CD4-positive, alpha-beta T cell treated with Interleukin-10 for 1 hour (primary cell): ENCODE measurements at regions not wholly inside any gene's neighbourhood (a gene's known extent, or its start where the extent isn't known, plus 50 kb on each side); places are given as distances from the start of the nearest gene placed in this dataset.

Experiments
- DNase-seq: peaks from one replicate; pipeline ENCODE4 v3.0.0-alpha.2; 2020

GRCh38 chr10:78783753-78784152 is 285.0 kb upstream of the ZMIZ1 start:
- DNase-seq = no peak

GRCh38 chr10:78784546-78784945 is 284.2 kb upstream of the ZMIZ1 start:
- no peak for DNase-seq

DNA sequence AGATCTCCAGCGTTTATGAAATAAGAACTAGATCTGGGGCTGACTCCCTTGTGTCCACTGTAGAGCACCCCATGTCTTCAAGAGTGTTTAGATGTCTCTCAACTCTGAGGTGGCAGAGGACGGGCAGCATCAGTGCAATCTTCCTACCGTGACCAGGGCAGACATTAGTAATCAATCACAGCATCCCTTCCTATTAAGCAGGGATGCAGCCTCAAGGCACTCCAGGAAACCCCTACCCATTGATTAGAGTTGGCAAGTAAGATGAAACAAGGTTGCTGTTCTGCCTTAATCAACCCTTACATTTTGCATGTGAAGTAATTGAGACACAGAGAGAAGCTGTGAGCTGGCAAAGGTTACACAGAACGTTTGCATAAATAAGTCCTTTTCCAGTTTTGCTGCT is 283.7 kb upstream of the ZMIZ1 start:
- no peak for DNase-seq

DNA sequence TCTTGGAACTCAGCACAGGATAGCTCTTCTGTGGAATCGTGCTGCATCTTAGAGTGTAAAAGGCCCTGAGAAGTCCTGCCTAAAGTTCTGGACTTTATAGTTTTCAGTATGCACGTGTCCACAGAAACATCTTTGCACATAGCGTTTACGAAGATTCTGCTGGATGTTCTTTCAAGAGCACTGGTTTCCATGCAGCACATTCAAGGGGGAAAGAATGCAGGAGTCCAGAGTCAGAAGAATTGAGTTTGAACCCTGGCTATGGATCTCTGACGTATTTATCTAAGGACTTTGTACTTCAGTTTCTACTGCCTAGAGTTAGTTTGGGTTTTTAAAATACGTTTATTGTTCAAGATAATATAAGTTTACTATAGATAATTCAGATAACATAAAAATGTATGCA is 282.8 kb upstream of the ZMIZ1 start:
- no peak for DNase-seq

DNA sequence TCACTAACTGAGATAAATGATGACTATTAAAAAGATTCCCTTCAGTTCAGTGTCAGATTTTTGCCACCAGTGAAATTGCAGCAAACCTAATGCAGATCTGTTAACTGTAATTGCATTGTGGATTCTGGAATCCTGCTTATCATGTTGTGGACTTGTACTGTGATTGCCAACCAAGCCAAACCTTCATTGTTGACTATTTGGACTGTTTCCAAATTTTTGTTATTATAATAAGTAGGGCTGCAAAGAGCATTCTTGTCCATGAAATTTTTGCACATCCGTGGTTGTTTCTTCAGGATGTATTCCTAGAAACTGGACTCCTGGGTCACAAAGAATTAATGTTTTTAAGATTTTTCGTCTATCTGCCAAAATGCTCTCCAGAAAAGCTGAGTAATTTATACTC is 281.6 kb upstream of the ZMIZ1 start:
- DNase-seq = no peak

- no peak for DNase-seq
These were observed 273.9 kb upstream of the ZMIZ1 start for GRCh38 chr10:78794736-78795455.

DNA sequence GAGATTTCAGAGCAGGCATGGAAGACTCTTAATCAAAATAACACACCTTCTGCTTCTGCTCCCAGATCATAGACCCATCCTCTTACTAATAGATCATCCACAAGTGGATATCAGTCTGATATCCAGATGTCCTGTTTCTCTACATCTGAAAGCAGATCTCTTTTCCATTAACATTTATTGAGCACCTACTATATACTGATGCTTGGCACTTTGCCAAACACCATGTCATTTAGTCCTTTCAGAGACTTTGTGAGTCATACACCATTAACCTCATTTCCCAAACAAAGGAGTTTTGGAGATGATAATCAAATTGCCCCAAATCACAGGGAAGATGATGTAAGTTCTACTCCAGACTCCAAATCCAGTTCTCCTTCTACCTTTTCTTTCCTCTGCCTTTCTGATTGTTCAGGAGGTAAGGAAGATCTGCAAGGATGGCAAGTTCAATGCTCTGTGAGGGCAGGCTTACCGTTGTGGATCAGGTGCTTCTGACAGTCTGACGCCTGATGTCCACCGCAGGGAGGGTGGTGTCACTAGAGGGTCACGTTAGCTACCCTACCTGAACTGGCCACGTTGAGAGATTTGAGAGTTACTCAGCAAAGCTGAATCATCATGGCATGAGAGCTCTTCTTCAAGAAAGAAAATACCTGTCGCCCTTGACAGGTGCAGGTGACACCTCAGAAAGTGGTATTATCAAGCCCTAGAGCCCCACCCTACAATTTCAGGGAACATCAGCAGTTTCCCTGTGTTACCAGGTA is 269.6 kb upstream of the ZMIZ1 start:
- DNase-seq = no peak

- DNase-seq = no peak
These were observed 268.8 kb upstream of the ZMIZ1 start for GRCh38 chr10:78800006-78800405.

DNA sequence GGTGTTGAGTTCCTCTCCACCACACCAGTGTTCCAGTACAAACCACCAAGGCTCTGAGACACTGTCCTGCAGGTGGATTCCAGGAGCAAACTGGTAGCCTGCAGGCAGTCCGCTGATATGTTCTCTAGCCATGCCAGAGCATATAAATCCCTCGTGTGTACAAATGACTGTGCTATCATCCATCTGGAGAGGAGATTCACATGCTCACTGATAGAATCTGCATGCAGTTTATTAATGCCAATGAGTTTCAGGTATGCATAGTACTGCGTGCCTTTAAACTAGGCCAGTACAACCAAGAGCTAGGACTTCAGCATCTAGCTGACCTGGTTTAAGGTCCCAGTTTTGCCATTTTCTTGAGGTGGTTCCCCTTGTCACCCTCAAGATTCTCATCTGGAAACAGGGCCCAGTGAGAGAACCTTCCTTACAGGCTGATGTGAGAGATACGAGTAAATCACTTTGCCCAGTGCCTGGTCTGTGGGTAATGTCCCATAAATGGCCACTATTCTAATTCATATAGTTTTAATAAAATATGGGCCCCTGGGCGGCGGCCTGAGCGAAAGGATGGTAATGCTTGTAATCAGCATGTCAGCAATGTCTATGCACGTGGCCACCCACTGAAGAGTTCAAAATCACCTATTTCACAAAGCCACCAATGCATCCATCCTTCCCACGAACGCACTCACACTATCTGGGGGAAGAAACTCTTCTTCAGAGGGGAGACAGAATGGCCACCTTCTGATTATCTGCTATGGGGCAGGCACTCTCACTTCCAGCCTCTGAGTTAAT is 268.0 kb upstream of the ZMIZ1 start:
- no peak for DNase-seq

- DNase-seq = no peak
These were observed 266.3 kb upstream of the ZMIZ1 start for GRCh38 chr10:78802431-78802830.

GRCh38 chr10:78802866-78803265 is 265.9 kb upstream of the ZMIZ1 start:
- DNase-seq = no peak

DNA sequence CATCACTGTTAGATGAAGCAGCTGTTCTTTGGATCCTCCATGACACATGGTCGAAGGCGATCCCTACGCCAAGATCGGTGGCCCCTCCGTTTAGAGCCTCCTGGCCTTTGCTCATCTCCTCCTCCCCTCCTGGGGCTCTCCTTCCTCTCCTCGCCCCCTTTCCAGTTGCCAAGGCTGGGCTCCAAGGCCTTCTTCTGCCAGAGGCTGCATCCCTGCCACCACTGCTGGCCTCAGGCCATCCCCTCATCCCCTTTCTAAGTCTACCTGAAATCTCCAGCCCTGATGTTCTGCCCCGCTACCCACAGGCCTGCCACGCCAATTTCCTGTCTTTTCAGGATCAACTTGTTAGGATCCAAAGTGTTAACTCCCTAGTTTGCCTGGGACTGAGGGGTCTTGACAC is 265.1 kb upstream of the ZMIZ1 start:
- DNase-seq = no peak

DNA sequence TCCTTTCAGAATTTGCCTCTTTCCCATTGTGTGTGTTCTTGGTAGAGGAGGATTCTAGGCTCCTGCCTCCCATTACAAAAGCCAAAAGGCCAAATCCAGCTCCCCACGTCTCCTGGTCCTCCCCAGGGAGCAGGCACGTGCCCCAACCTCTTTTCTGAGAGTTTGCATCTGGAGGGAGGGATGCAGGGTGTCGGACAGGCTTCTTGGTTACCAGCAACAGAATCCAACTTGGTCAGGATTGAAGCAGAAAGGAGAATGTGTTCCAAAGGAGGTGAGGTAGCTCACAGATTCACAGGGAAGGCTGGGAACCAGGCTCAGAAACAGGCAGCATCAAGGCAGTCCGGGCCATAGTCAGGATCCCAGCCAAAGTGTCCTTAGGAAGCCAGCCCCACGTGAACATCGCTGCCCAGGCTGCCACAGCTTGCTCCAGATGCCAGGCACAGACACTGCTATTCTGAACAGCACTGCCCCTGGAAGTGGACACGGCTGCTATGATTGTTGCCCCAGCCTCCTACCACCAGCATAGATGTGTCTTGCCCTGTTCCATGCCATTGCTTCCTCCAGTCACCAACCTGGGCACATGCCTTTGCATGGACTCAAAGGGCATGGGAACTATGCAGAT is 264.2 kb upstream of the ZMIZ1 start:
- no peak for DNase-seq

- DNase-seq = no peak
These were observed 263.6 kb upstream of the ZMIZ1 start for GRCh38 chr10:78805176-78805575.

DNA sequence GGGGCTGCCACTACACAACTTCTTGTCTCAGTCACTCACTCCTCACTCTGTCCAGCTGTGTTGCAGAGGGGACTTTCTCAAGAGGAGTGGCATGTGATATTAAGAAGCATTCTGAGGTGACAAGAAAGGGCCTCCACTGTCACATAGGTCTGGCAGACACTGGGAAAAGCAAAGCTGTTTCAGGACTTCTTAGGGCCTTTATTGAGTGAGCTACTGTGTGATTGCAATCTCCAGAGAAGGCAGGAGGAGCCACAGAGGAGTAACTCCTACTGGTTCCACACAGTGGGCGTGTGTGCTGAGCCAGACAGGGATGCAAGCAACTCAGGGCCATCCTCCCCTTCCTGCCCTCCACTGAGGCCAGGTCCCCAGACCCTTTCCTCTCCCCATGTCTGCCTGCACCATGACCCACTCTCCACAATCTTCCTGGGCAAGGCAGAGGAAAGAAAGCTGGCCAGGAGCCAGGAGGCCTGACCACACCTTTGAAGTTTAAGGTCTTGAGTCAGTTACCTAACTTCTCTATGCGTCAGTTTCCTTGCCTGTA is 262.0 kb upstream of the ZMIZ1 start:
- DNase-seq = no peak

DNA sequence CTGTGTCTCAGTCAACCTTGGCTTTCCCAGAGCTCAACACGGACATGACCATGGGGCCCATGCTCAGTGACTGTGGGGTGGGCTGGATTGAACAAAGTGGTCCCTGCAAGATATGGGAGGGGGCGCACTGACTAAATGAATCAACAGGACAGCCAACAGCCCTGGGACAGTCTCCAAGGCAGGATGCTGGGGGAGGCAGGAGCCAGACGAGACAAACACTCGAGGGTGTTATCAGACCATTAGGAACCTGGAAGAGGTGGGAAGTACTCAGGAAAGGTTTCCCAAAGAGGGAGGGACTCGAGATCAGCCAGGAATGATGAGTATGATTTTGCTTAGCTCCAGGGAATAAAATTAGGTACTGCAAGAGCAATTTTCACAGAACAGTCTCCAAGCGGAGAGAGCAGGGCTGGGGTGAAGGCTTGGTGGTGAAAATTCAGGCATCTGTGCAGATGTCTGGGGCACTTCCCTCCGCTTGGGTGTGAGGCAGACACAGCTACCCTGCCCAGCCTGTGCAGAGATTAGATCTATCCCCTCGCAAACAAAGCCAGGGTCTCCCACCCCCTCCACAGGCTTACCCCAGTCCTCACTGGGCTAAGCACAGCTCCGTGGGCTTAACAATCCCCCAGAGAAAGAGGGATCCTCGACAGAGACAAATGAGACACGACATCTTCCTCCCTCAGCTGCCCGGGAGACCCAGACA is 261.1 kb upstream of the ZMIZ1 start:
- no peak for DNase-seq

DNA sequence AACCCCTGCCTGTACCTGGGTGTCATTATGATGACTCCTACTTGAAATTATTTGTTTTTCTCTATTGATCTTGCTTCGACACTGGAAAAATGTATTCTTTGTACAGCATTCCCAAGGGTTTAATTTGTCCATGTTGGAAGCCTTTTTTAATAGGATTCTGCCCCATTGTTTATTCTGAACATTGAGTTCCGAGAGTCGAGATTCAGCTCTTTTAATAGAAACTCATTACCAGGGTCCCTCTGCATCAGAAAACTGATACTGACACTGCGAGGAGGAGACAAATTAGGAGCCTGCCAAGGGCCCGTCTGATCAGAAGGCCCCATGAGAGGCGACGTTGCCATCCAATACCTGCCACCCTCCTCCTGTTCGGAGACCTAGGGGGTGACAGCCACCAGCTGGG is 260.5 kb upstream of the ZMIZ1 start:
- DNase-seq = no peak

- no peak for DNase-seq
These were observed 259.9 kb upstream of the ZMIZ1 start for GRCh38 chr10:78808736-78809367.

GRCh38 chr10:78811174-78811573 is 257.6 kb upstream of the ZMIZ1 start:
- DNase-seq = no peak

- DNase-seq = no peak
These were observed 256.0 kb upstream of the ZMIZ1 start for GRCh38 chr10:78812571-78813318.

DNA sequence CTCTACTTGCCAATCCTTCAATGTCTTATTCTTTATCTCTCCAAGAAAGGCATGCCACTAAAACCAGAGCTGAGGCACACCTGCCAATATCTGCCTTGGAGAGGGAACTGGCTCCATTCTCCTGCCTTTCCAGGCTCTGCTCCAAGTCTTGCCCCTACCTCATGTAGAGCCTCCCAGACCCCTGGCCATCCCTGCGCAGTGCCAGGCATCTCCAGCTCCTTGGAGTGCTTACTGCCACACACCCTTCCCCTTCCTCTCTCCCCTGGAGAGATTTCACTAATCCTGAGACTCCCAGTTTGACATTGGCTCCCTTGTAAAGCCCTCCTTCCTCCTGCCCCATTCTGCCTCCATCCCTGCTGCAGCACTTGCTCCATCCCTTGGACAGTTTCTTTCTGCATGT is 255.2 kb upstream of the ZMIZ1 start:
- DNase-seq = no peak
